ENCODE measurements at regions not wholly inside any gene's neighbourhood (a gene's known extent, or its start where the extent isn't known, plus 50 kb on each side); places are given as distances from the start of the nearest gene placed in this dataset.
"Not testable (repeated sequence)": the region's sequence is repeated elsewhere in the genome, so short reads cannot be mapped to it uniquely, and the experiment has no call there.

- H3K4me3 Mint-ChIP-seq: no peak overlapping the region
- H3K4me1 Mint-ChIP-seq (ENCODE audit: unreplicated experiment): no peaks in the 10 kb centered on the region
- H3K36me3 Mint-ChIP-seq: no peaks in the 10 kb centered on the region
- no peak overlapping the region for H3K27ac Mint-ChIP-seq
- peaks cover 4% of the 10 kb centered on the region for H3K9me3 Mint-ChIP-seq
- peaks cover 6% of the 10 kb centered on the region for H3K27me3 Mint-ChIP-seq
- TF ChIP-seq, protein P1, sequence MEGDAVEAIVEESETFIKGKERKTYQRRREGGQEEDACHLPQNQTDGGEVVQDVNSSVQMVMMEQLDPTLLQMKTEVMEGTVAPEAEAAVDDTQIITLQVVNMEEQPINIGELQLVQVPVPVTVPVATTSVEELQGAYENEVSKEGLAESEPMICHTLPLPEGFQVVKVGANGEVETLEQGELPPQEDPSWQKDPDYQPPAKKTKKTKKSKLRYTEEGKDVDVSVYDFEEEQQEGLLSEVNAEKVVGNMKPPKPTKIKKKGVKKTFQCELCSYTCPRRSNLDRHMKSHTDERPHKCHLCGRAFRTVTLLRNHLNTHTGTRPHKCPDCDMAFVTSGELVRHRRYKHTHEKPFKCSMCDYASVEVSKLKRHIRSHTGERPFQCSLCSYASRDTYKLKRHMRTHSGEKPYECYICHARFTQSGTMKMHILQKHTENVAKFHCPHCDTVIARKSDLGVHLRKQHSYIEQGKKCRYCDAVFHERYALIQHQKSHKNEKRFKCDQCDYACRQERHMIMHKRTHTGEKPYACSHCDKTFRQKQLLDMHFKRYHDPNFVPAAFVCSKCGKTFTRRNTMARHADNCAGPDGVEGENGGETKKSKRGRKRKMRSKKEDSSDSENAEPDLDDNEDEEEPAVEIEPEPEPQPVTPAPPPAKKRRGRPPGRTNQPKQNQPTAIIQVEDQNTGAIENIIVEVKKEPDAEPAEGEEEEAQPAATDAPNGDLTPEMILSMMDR (conservative IDR thresholded peaks at IDR 0.05): no peak
- DNase-seq (ENCODE audit: extremely low spot score, unreplicated experiment): no peak
Measured at GRCh38 chrX:1041091-1041490, 171.4 kb downstream of the CRLF2 start.

- DNase-seq (ENCODE audit: extremely low spot score, unreplicated experiment); H3K36me3 Mint-ChIP-seq; H3K4me1 Mint-ChIP-seq (ENCODE audit: unreplicated experiment); H3K4me3 Mint-ChIP-seq; H3K9me3 Mint-ChIP-seq; H3K27ac Mint-ChIP-seq: not testable (repeated sequence)
- peaks cover 26% of the 10 kb centered on the region for H3K27me3 Mint-ChIP-seq
Measured at GRCh38 chrX:1035931-1036330, 176.5 kb downstream of the CRLF2 start.

- Mint-ChIP-seq H3K27ac (no peak overlapping the region), H3K4me3 (no peak overlapping the region), H3K9me3 (no peaks in the 10 kb centered on the region), H3K27me3 (peaks cover 26% of the 10 kb centered on the region), H3K36me3 (no peaks in the 10 kb centered on the region), H3K4me1 (ENCODE audit: unreplicated experiment) (no peaks in the 10 kb centered on the region)
- TF ChIP-seq, protein P1 (conservative IDR thresholded peaks at IDR 0.05): no peak
- no peak for DNase-seq (ENCODE audit: extremely low spot score, unreplicated experiment)
Measured at GRCh38 chrX:1035206-1035605, 177.2 kb downstream of the CRLF2 start.

DNA sequence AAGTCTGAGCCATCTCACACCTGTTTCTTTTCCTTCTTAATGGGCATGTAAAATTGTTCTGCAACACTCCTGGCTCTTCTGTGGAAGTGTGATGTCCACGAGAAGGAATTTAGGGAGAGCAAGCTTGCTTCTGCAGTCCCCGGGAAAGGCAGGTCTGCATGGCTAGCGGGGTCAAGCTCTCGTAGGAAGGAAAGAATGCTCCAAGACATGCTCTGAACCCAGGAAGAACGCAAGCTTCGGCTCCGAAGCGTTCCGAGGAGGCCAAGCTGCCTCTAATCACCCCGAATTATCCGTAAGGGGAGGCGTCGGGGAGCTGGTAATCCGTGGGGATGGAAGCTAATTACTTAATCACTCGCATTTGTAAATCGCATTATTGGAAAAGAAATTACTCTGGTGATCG lies 177.7 kb downstream of the CRLF2 start:
- no peak overlapping the region for H3K4me3 Mint-ChIP-seq
- H3K27ac Mint-ChIP-seq: no peak overlapping the region
- TF ChIP-seq, protein P1 (conservative IDR thresholded peaks at IDR 0.05): no peak
- no peaks in the 10 kb centered on the region for H3K9me3 Mint-ChIP-seq
- H3K27me3 Mint-ChIP-seq: peaks cover 26% of the 10 kb centered on the region
- H3K36me3 Mint-ChIP-seq: no peaks in the 10 kb centered on the region
- DNase-seq (ENCODE audit: extremely low spot score, unreplicated experiment): no peak
- H3K4me1 Mint-ChIP-seq (ENCODE audit: unreplicated experiment): no peaks in the 10 kb centered on the region

DNA sequence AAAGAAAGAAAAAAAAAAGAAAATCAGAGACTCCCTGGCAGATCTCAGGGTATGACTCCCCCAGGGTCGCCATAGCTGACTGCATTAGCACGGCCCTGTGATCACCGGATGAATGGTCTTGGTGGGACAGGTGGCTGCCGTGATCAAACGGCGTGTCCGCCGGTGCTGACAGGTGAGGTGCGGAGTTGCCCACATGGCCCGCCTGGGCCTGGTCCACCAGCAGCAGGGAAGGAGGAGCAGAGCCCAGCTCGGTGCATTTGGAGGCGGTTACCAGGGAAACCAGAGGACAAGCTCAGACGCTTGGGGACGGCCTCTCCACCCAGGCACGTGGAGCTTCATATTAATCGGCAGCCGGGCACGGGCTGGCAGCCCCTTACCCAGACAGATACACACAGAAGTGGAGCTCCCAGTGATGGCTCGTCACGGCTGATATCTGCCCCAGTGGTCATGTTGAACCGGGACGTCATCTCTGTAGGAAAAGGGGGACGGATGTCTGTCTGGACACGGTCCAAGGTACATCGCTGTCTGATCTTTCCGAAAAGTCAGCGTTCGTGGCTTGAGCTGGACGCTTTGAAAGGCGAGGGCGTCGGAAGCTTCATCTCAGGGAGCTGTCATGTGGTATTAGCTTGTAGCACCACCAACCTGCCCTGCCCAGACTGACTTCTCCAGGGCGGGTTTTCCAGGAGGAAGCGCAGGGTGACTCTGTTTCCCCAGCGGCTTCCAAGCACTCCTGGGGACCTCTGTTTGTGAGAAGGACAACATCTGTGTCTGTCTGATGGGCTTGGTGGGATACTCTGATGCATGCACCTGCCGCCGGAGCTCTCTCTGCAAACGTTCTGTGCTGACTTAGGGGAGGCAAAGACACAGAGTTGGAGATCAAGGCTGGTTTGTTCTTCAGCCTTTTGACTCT lies 180.7 kb downstream of the CRLF2 start:
- Mint-ChIP-seq H3K4me1 (ENCODE audit: unreplicated experiment) (no peaks in the 10 kb centered on the region), H3K27me3 (peaks cover 33% of the 10 kb centered on the region), H3K4me3 (no peak overlapping the region), H3K27ac (no peak overlapping the region), H3K9me3 (no peaks in the 10 kb centered on the region), H3K36me3 (no peaks in the 10 kb centered on the region)
- DNase-seq (ENCODE audit: extremely low spot score, unreplicated experiment): no peak
- TF ChIP-seq, protein P1 (conservative IDR thresholded peaks at IDR 0.05): no peak

- TF ChIP-seq, protein P1 (conservative IDR thresholded peaks at IDR 0.05): no peak
- Mint-ChIP-seq H3K4me3 (no peak overlapping the region), H3K27ac (no peak overlapping the region), H3K9me3 (no peaks in the 10 kb centered on the region), H3K4me1 (ENCODE audit: unreplicated experiment) (no peaks in the 10 kb centered on the region), H3K27me3 (peaks cover 11% of the 10 kb centered on the region), H3K36me3 (no peaks in the 10 kb centered on the region)
- DNase-seq (ENCODE audit: extremely low spot score, unreplicated experiment): no peak
Measured at GRCh38 chrX:1029494-1029893, 183.0 kb downstream of the CRLF2 start.

Data from type B pancreatic cell (in vitro differentiated cells).